ENCODE measurements at regions not wholly inside any gene's neighbourhood (a gene's known extent, or its start where the extent isn't known, plus 50 kb on each side); places are given as distances from the start of the nearest gene placed in this dataset.

- POLR2A ChIA-PET, result no interaction called here
- TF ChIP-seq, protein P1, sequence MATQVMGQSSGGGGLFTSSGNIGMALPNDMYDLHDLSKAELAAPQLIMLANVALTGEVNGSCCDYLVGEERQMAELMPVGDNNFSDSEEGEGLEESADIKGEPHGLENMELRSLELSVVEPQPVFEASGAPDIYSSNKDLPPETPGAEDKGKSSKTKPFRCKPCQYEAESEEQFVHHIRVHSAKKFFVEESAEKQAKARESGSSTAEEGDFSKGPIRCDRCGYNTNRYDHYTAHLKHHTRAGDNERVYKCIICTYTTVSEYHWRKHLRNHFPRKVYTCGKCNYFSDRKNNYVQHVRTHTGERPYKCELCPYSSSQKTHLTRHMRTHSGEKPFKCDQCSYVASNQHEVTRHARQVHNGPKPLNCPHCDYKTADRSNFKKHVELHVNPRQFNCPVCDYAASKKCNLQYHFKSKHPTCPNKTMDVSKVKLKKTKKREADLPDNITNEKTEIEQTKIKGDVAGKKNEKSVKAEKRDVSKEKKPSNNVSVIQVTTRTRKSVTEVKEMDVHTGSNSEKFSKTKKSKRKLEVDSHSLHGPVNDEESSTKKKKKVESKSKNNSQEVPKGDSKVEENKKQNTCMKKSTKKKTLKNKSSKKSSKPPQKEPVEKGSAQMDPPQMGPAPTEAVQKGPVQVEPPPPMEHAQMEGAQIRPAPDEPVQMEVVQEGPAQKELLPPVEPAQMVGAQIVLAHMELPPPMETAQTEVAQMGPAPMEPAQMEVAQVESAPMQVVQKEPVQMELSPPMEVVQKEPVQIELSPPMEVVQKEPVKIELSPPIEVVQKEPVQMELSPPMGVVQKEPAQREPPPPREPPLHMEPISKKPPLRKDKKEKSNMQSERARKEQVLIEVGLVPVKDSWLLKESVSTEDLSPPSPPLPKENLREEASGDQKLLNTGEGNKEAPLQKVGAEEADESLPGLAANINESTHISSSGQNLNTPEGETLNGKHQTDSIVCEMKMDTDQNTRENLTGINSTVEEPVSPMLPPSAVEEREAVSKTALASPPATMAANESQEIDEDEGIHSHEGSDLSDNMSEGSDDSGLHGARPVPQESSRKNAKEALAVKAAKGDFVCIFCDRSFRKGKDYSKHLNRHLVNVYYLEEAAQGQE (IDR thresholded peaks at IDR 0.05), result no peak
- TF ChIP-seq, protein P2, sequence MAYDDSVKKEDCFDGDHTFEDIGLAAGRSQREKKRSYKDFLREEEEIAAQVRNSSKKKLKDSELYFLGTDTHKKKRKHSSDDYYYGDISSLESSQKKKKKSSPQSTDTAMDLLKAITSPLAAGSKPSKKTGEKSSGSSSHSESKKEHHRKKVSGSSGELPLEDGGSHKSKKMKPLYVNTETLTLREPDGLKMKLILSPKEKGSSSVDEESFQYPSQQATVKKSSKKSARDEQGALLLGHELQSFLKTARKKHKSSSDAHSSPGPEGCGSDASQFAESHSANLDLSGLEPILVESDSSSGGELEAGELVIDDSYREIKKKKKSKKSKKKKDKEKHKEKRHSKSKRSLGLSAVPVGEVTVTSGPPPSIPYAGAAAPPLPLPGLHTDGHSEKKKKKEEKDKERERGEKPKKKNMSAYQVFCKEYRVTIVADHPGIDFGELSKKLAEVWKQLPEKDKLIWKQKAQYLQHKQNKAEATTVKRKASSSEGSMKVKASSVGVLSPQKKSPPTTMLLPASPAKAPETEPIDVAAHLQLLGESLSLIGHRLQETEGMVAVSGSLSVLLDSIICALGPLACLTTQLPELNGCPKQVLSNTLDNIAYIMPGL (CRISPR knock-in tag; IDR thresholded peaks at IDR 0.05; ENCODE audit: borderline replicate concordance), result no peak
- TF ChIP-seq EP300 (IDR thresholded peaks at IDR 0.05) (no peak), ESRRA (IDR thresholded peaks at IDR 0.05; ENCODE audit: borderline replicate concordance, low read length) (no peak), HOXB13 (CRISPR knock-in tag; IDR thresholded peaks at IDR 0.05; ENCODE audit: low read depth) (no peak), JUNB (IDR thresholded peaks at IDR 0.05) (no peak), NR3C1 (IDR thresholded peaks at IDR 0.05) (no peak)
- H3K4me3 ChIP-seq, result no peak overlapping the region
- peak; percentile 74 for FAIRE-seq
- 4% methylated on average over 2 of the region's 2 CpGs for WGBS (ENCODE audit: missing lambda C conversion rate)
- no peak for DNase-seq (ENCODE audit: low read depth in 1 of 2, low spot score in 1 of 2)
- no peak for ATAC-seq
- H3K27ac ChIP-seq, result no peak overlapping the region
- H3K4me1 ChIP-seq, result no peaks in the 10 kb centered on the region
- no peaks in the 10 kb centered on the region for H3K9me3 ChIP-seq
- CTCF ChIA-PET, result no interaction called here
- H3K4me2 ChIP-seq, result no peak overlapping the region
Observed at GRCh38 chrX:106450405-106450804, 161.4 kb upstream of the RADX start.

GRCh38 chrX:106451933-106452332, 159.8 kb upstream of the RADX start:
- no peak overlapping the region for H3K27ac ChIP-seq
- peak; percentile 98 for FAIRE-seq
- TF ChIP-seq, protein P3, sequence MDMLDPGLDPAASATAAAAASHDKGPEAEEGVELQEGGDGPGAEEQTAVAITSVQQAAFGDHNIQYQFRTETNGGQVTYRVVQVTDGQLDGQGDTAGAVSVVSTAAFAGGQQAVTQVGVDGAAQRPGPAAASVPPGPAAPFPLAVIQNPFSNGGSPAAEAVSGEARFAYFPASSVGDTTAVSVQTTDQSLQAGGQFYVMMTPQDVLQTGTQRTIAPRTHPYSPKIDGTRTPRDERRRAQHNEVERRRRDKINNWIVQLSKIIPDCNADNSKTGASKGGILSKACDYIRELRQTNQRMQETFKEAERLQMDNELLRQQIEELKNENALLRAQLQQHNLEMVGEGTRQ (IDR thresholded peaks at IDR 0.05), result no peak
- no peak for TF ChIP-seq KDM1A (IDR thresholded peaks at IDR 0.05; ENCODE audit: low read depth)
- no peak for TF ChIP-seq JUNB (IDR thresholded peaks at IDR 0.05)
- no peak for TF ChIP-seq HOXB5 (CRISPR knock-in tag; IDR thresholded peaks at IDR 0.05)
- no peak for TF ChIP-seq RFX5 (IDR thresholded peaks at IDR 0.05)
- TF ChIP-seq, protein P4, sequence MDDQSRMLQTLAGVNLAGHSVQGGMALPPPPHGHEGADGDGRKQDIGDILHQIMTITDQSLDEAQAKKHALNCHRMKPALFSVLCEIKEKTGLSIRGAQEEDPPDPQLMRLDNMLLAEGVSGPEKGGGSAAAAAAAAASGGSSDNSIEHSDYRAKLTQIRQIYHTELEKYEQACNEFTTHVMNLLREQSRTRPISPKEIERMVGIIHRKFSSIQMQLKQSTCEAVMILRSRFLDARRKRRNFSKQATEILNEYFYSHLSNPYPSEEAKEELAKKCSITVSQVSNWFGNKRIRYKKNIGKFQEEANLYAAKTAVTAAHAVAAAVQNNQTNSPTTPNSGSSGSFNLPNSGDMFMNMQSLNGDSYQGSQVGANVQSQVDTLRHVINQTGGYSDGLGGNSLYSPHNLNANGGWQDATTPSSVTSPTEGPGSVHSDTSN (IDR thresholded peaks at IDR 0.05), result no peak
- TF ChIP-seq, protein P5, sequence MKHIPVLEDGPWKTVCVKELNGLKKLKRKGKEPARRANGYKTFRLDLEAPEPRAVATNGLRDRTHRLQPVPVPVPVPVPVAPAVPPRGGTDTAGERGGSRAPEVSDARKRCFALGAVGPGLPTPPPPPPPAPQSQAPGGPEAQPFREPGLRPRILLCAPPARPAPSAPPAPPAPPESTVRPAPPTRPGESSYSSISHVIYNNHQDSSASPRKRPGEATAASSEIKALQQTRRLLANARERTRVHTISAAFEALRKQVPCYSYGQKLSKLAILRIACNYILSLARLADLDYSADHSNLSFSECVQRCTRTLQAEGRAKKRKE (CRISPR knock-in tag; IDR thresholded peaks at IDR 0.05; ENCODE audit: low read depth), result no peak
- TF ChIP-seq RCOR1 (IDR thresholded peaks at IDR 0.05; ENCODE audit: low read depth, low read length), result no peak
- no peak for TF ChIP-seq CBX2 (IDR thresholded peaks at IDR 0.05; ENCODE audit: borderline replicate concordance, low read depth)
- TF ChIP-seq, protein P6, sequence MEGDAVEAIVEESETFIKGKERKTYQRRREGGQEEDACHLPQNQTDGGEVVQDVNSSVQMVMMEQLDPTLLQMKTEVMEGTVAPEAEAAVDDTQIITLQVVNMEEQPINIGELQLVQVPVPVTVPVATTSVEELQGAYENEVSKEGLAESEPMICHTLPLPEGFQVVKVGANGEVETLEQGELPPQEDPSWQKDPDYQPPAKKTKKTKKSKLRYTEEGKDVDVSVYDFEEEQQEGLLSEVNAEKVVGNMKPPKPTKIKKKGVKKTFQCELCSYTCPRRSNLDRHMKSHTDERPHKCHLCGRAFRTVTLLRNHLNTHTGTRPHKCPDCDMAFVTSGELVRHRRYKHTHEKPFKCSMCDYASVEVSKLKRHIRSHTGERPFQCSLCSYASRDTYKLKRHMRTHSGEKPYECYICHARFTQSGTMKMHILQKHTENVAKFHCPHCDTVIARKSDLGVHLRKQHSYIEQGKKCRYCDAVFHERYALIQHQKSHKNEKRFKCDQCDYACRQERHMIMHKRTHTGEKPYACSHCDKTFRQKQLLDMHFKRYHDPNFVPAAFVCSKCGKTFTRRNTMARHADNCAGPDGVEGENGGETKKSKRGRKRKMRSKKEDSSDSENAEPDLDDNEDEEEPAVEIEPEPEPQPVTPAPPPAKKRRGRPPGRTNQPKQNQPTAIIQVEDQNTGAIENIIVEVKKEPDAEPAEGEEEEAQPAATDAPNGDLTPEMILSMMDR (IDR thresholded peaks at IDR 0.05), result no peak
- TF ChIP-seq, protein P2 (CRISPR knock-in tag; IDR thresholded peaks at IDR 0.05; ENCODE audit: borderline replicate concordance), result no peak
- no peak for TF ChIP-seq NFE2L2 (conservative IDR thresholded peaks at IDR 0.05; ENCODE audit: low read length)
- TF ChIP-seq ZNF302 (CRISPR knock-in tag; IDR thresholded peaks at IDR 0.05), result no peak
- no peak for TF ChIP-seq EHMT2 (IDR thresholded peaks at IDR 0.05; ENCODE audit: low read depth)
- TF ChIP-seq PHF8 (IDR thresholded peaks at IDR 0.05; ENCODE audit: borderline replicate concordance, low read depth), result no peak
- POLR2A ChIA-PET, result no interaction called here
- 46% methylated on average over 2 of the region's 2 CpGs for WGBS (ENCODE audit: missing lambda C conversion rate)
- no peak for ATAC-seq
- DNase-seq (ENCODE audit: low read depth in 1 of 2, low spot score in 1 of 2), result no peak
- no peak overlapping the region for H3K4me2 ChIP-seq
- CTCF ChIA-PET, result no interaction called here
- H3K9me3 ChIP-seq, result no peaks in the 10 kb centered on the region
- H3K4me1 ChIP-seq, result no peaks in the 10 kb centered on the region
- H3K4me3 ChIP-seq, result no peak overlapping the region
